ENCODE measurements at regions not wholly inside any gene's neighbourhood (a gene's known extent, or its start where the extent isn't known, plus 50 kb on each side); places are given as distances from the start of the nearest gene placed in this dataset.
"Not testable (repeated sequence)": the region's sequence is repeated elsewhere in the genome, so short reads cannot be mapped to it uniquely, and the experiment has no call there.

DNA sequence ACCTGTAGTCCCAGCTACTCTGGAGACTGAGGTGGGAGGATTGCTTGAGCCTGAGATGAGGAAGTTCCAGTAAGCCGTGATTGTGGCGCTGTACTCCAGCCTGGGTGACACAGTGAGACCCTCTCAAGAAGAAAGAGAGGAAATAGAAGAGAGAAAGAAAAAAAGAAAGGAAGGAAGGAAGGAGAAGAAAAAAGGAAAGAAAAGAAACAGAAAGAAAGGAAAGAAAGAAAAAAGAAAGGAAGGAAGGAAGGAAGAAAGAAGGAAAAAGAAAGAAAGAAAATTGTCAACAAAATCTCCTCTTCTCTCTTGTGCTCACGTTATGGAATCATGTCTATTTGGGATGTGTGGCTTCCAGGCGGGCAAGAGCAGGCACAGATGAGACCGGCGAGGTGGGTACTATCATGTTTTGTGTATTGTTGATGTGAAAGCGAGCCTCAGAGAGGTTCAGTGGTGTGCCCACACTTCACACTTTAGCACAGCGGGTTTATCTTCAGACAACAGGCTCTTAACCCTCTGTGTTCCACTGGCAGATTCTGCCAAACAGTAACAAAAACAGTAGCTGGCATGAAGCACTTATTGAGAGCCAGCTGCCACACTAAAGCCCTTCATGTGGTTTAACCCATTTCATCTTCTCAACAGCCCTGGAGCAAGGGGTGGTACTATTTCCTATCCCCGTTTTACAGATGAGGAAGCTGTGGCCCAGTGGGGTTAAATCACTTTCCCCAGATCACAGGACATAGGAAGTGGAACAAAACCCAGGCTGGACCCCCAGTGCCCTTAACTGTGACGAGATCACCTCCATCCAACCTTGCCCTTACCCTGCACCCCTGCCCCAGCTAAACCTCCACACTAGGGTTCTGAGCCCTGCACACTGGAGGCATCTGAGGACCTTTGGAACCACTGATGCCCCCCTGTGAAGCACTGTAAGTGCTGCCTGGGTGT lies 94.7 kb upstream of the TARDBP start:
- WGBS, 2 donors = 50 to 54% methylated on average over 9 to 10 of the region's 10 CpGs
- no peak for DNase-seq

DNA sequence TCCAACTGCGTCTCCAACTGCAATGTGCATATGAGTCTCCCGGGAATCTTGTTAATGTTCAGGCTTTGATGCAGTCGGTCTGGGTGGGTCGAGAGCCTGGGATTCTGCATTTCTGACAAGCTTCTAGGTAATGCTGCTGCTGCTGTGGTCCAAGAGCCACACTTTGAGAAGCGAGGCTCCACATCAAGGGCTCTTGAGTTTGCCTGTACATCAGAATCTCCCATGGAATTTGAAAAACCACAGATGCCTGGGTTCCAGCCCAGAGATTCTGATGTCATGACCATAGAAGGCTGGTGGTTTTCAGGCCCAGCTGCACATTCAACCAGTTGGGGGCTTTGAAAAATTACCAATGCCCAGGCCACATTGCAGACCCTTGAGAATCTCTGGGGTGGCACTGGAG lies 93.9 kb upstream of the TARDBP start:
- no peaks in the 10 kb centered on the region for H3K9me3 ChIP-seq
- ATAC-seq (no peak), DNase-seq (no peak)
- H3K27ac ChIP-seq = no peak overlapping the region
- no peaks in the 10 kb centered on the region for H3K4me1 ChIP-seq
- H3K36me3 ChIP-seq (replicated peaks in 1 of 2; ENCODE audit: insufficient read depth in 1 of 2, low read depth in 2 of 2) = no peaks in the 10 kb centered on the region
- intact Hi-C loops (cut with DNase I) = no loop called here
- TF ChIP-seq POLR2A (IDR thresholded peaks at IDR 0.05) = no peak
- TF ChIP-seq, protein P1, sequence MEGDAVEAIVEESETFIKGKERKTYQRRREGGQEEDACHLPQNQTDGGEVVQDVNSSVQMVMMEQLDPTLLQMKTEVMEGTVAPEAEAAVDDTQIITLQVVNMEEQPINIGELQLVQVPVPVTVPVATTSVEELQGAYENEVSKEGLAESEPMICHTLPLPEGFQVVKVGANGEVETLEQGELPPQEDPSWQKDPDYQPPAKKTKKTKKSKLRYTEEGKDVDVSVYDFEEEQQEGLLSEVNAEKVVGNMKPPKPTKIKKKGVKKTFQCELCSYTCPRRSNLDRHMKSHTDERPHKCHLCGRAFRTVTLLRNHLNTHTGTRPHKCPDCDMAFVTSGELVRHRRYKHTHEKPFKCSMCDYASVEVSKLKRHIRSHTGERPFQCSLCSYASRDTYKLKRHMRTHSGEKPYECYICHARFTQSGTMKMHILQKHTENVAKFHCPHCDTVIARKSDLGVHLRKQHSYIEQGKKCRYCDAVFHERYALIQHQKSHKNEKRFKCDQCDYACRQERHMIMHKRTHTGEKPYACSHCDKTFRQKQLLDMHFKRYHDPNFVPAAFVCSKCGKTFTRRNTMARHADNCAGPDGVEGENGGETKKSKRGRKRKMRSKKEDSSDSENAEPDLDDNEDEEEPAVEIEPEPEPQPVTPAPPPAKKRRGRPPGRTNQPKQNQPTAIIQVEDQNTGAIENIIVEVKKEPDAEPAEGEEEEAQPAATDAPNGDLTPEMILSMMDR (IDR thresholded peaks at IDR 0.05) = no peak
- no peaks in the 10 kb centered on the region for H3K27me3 ChIP-seq
- no peak overlapping the region for H3K4me3 ChIP-seq
- WGBS, 2 donors = 41 to 48% methylated on average over 4 to 5 of the region's 5 CpGs

More for the DNA sequence above, 94.7 kb upstream of the TARDBP start:
- H3K9me3 ChIP-seq = no peaks in the 10 kb centered on the region
- no peaks in the 10 kb centered on the region for H3K36me3 ChIP-seq (replicated peaks in 1 of 2; ENCODE audit: insufficient read depth in 1 of 2, low read depth in 2 of 2)
- H3K4me1 ChIP-seq = no peaks in the 10 kb centered on the region
- no peak overlapping the region for H3K4me3 ChIP-seq
- no peak for TF ChIP-seq POLR2A (IDR thresholded peaks at IDR 0.05)
- TF ChIP-seq, protein P1 (IDR thresholded peaks at IDR 0.05) = no peak
- no peak for ATAC-seq
- no peaks in the 10 kb centered on the region for H3K27me3 ChIP-seq
- no peak overlapping the region for H3K27ac ChIP-seq
- intact Hi-C loops (cut with DNase I) = no loop called here

DNA sequence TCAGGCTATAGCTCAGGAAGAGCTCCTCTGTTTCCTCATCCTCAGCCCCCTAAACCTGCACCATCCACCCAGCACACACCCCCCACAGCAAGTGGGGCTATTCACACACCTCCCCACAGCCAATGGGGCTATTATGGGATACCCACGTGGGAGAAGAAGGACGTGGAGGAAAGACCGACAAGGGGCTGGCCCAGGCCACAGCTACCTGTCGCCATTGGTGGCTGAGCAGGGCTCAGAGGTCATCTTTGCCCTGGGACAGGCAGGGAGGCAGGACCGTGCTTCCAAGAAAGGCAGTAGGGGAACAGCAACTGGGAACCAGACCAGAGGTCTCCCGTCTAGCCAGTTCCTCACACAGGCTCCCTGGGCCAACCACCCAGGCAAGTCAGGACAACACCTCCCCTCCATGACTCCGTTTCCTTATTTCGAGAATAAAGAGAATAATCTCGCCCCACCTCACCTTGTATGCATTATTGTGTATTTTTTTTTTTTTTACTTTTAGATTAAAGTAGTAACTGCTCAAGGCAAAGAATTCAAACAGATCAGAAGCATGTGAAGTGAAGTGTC lies 92.3 kb upstream of the TARDBP start:
- no peaks in the 10 kb centered on the region for H3K4me1 ChIP-seq
- no peak overlapping the region for H3K27ac ChIP-seq
- H3K9me3 ChIP-seq = no peaks in the 10 kb centered on the region
- ATAC-seq (no peak), DNase-seq (no peak)
- no peak overlapping the region for H3K4me3 ChIP-seq
- no peaks in the 10 kb centered on the region for H3K27me3 ChIP-seq
- WGBS, 2 donors = 67 to 74% methylated on average over 9 of the region's 9 CpGs
- TF ChIP-seq, protein P1 (IDR thresholded peaks at IDR 0.05) = no peak
- no peak for TF ChIP-seq POLR2A (IDR thresholded peaks at IDR 0.05)
- no peaks in the 10 kb centered on the region for H3K36me3 ChIP-seq (replicated peaks in 1 of 2; ENCODE audit: insufficient read depth in 1 of 2, low read depth in 2 of 2)
- intact Hi-C loops (cut with DNase I) = no loop called here

DNA sequence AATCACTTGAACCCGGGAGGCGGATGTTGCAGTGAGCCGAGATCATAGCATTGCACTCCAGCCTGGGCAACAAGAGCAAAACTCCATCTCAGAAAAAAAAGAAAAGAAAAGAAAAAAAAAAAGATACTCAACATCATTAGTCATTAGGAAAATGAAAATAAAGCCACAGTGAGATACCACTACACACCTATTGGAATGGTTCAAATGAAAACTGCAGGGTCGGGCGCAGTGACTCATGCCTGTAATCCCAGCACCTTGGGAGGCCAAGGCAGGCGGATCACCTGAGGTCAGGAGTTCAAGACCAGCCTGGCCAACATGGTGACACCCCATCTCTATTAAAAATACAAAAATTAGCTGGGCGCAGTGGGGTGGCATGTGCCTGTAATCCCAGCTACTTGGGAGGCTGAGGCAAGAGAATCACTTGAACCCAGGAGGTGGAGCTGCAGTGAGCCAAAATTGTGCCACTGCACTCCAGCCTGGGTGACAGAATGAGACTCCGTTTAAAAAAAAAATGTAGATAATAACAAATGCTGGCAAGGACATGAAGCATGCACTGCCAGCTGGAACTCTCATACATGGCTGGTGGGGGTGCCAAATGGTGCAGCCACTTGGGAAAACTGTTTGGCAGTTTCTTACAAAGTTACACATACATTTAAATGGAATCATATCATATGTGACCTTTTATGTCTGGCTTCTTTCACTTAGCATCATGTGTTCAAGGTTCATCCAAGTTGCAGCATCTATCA lies 90.0 kb upstream of the TARDBP start:
- H3K27ac ChIP-seq; H3K9me3 ChIP-seq; DNase-seq; intact Hi-C loops (cut with DNase I); H3K4me1 ChIP-seq; H3K36me3 ChIP-seq (replicated peaks in 1 of 2; ENCODE audit: insufficient read depth in 1 of 2, low read depth in 2 of 2); ATAC-seq; H3K27me3 ChIP-seq; H3K4me3 ChIP-seq: not testable (repeated sequence)
- 71 to 80% methylated on average over 8 of the region's 8 CpGs for WGBS, 2 donors

DNA sequence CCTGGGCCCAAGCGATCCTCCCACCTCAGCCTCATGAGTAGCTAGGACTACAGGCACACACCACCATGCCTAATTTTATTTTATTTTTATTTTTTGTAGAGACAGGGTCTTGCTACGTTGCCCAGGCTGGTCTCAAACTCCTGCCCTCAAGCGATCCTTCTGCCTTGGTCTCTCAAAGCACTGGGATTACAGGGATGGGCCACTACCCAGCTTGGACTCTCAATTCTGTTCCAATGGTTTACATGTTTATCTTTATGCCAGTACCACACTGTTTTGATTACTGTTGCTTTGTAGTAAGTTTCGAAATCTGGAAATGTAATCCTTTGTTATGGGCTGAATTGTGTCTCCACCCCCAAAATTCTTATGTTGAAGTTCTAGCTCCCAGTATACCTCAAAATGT lies 88.4 kb upstream of the TARDBP start:
- Histone ChIP-seq H3K27ac (no peak overlapping the region), H3K9me3 (no peaks in the 10 kb centered on the region), H3K36me3 (replicated peaks in 1 of 2; ENCODE audit: insufficient read depth in 1 of 2, low read depth in 2 of 2) (no peaks in the 10 kb centered on the region), H3K4me3 (no peak overlapping the region), H3K4me1 (no peaks in the 10 kb centered on the region), H3K27me3 (no peaks in the 10 kb centered on the region)
- TF ChIP-seq POLR2A (IDR thresholded peaks at IDR 0.05) = no peak
- TF ChIP-seq, protein P1 (IDR thresholded peaks at IDR 0.05) = no peak
- DNase-seq (no peak), ATAC-seq (no peak)
- intact Hi-C loops (cut with DNase I) = no loop called here
- WGBS, 2 donors = 94 to 95% methylated on average over 4 of the region's 4 CpGs

Data from body of pancreas (tissue), 4 donors.